Parathyroid adenoma (tissue), 2 donors: ENCODE measurements at regions not wholly inside any gene's neighbourhood (a gene's known extent, or its start where the extent isn't known, plus 50 kb on each side); places are given as distances from the start of the nearest gene placed in this dataset.
"Not testable (repeated sequence)": the region's sequence is repeated elsewhere in the genome, so short reads cannot be mapped to it uniquely, and the experiment has no call there.

Experiments
- H2AFZ ChIP-seq: fragments of 300-600 bp; sonication (generic); one replicate; pipeline ENCODE4 v1.7.0; 2017; ENCODE audit warnings: antibody characterized with exemption, mild to moderate bottlenecking
- H3K27ac ChIP-seq: fragments of 300-600 bp; sonication (generic); one replicate; pipeline ENCODE4 v1.7.0; 2017
- H3K27me3 ChIP-seq: fragments of 300-600 bp; sonication (generic); one replicate; pipeline ENCODE4 v1.7.0; 2017; ENCODE audit warnings: low read length; ENCODE audit not compliant: control insufficient read depth, insufficient read depth
- H3K36me3 ChIP-seq: fragments of 300-600 bp; sonication (generic); one replicate; pipeline ENCODE4 v1.7.0; 2017; ENCODE audit warnings: low read length; ENCODE audit not compliant: control insufficient read depth, insufficient read depth
- H3K4me1 ChIP-seq: fragments of 300-600 bp; sonication (generic); one replicate; pipeline ENCODE4 v1.7.0; 2017; ENCODE audit warnings: control low read depth
- H3K4me2 ChIP-seq: fragments of 300-600 bp; sonication (generic); one replicate; pipeline ENCODE4 v1.7.0; 2017; ENCODE audit warnings: low read length
- H3K4me3 ChIP-seq: fragments of 300-600 bp; sonication (generic); one replicate; pipeline ENCODE4 v1.7.0; 2017; ENCODE audit warnings: low read depth, low read length
- H3K79me2 ChIP-seq: fragments of 300-600 bp; sonication (generic); one replicate; pipeline ENCODE4 v1.7.0; 2017; ENCODE audit warnings: control low read depth
- H3K9ac ChIP-seq: fragments of 300-600 bp; sonication (generic); one replicate; pipeline ENCODE4 v1.7.0; 2017; ENCODE audit warnings: mild to moderate bottlenecking
- H3K9me3 ChIP-seq: fragments of 300-600 bp; sonication (generic); one replicate; pipeline ENCODE4 v1.7.0; 2017; ENCODE audit warnings: low read length; ENCODE audit not compliant: control insufficient read depth
- TF ChIP-seq, protein P1 (sequence below): fragments of 300-600 bp; sonication (generic); IDR thresholded peaks from one replicate; pipeline ENCODE4 v1.7.0; 2017; ENCODE audit warnings: antibody characterized with exemption, mild to moderate bottlenecking
- donor health status: primary hyperparathyroidism.

GRCh38 chr7:46054915-46055314, 133.8 kb upstream of the IGFBP3 start:
- Histone ChIP-seq H3K27ac (no peak overlapping the region), H3K4me3 (no peak overlapping the region)

GRCh38 chr7:46054272-46054671, 133.2 kb upstream of the IGFBP3 start:
- H3K4me2 ChIP-seq = no peak overlapping the region
- H2AFZ ChIP-seq = no peak overlapping the region
- no peak overlapping the region for H3K9ac ChIP-seq
- no peak overlapping the region for H3K4me3 ChIP-seq
- H3K27ac ChIP-seq = no peak overlapping the region
- TF ChIP-seq, protein P1, sequence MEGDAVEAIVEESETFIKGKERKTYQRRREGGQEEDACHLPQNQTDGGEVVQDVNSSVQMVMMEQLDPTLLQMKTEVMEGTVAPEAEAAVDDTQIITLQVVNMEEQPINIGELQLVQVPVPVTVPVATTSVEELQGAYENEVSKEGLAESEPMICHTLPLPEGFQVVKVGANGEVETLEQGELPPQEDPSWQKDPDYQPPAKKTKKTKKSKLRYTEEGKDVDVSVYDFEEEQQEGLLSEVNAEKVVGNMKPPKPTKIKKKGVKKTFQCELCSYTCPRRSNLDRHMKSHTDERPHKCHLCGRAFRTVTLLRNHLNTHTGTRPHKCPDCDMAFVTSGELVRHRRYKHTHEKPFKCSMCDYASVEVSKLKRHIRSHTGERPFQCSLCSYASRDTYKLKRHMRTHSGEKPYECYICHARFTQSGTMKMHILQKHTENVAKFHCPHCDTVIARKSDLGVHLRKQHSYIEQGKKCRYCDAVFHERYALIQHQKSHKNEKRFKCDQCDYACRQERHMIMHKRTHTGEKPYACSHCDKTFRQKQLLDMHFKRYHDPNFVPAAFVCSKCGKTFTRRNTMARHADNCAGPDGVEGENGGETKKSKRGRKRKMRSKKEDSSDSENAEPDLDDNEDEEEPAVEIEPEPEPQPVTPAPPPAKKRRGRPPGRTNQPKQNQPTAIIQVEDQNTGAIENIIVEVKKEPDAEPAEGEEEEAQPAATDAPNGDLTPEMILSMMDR = no peak
- H3K27me3 ChIP-seq = no peaks in the 10 kb centered on the region
- H3K36me3 ChIP-seq = no peaks in the 10 kb centered on the region
- no peaks in the 10 kb centered on the region for H3K79me2 ChIP-seq
- no peaks in the 10 kb centered on the region for H3K4me1 ChIP-seq
- H3K9me3 ChIP-seq = no peaks in the 10 kb centered on the region

More at GRCh38 chr7:46054915-46055314, 133.8 kb upstream of the IGFBP3 start:
- H3K9me3 ChIP-seq = no peaks in the 10 kb centered on the region
- no peak overlapping the region for H3K4me2 ChIP-seq
- TF ChIP-seq, protein P1 = no peak
- H3K4me1 ChIP-seq = no peaks in the 10 kb centered on the region
- no peaks in the 10 kb centered on the region for H3K36me3 ChIP-seq
- no peaks in the 10 kb centered on the region for H3K27me3 ChIP-seq
- H2AFZ ChIP-seq = no peak overlapping the region
- no peaks in the 10 kb centered on the region for H3K79me2 ChIP-seq
- H3K9ac ChIP-seq = no peak overlapping the region

DNA sequence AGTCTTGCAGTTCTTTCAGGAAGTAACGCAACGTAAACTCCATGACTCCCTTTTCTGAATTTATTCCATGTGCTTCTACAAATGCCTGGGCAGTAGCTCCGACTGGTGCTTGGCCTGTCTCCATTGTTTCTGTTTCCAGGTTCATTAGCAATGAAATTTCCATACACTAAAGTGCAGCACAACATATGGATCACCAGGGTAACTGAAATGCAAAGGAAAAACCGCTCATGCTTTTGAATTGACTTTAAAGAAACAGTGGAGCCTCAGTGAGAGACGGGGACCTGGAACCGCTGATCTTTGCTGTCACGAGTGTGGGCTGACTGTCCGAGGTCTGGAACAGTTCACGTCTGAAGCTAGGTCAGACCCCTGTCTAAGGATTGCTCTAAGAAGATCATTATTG, 126.5 kb upstream of the IGFBP3 start:
- H3K27ac ChIP-seq = no peak overlapping the region
- H3K79me2 ChIP-seq = no peaks in the 10 kb centered on the region
- H3K27me3 ChIP-seq = no peaks in the 10 kb centered on the region
- no peaks in the 10 kb centered on the region for H3K9me3 ChIP-seq
- no peak overlapping the region for H3K4me2 ChIP-seq
- TF ChIP-seq, protein P1 = no peak
- H2AFZ ChIP-seq = no peak overlapping the region
- H3K36me3 ChIP-seq = no peaks in the 10 kb centered on the region
- H3K4me3 ChIP-seq = no peak overlapping the region
- H3K9ac ChIP-seq = no peak overlapping the region
- no peaks in the 10 kb centered on the region for H3K4me1 ChIP-seq

GRCh38 chr7:46043338-46043737, 122.3 kb upstream of the IGFBP3 start:
- H2AFZ ChIP-seq, H3K4me2 ChIP-seq, H3K4me1 ChIP-seq, H3K27me3 ChIP-seq, H3K9me3 ChIP-seq, H3K27ac ChIP-seq, H3K9ac ChIP-seq, H3K79me2 ChIP-seq, H3K4me3 ChIP-seq, H3K36me3 ChIP-seq: not testable (repeated sequence)

DNA sequence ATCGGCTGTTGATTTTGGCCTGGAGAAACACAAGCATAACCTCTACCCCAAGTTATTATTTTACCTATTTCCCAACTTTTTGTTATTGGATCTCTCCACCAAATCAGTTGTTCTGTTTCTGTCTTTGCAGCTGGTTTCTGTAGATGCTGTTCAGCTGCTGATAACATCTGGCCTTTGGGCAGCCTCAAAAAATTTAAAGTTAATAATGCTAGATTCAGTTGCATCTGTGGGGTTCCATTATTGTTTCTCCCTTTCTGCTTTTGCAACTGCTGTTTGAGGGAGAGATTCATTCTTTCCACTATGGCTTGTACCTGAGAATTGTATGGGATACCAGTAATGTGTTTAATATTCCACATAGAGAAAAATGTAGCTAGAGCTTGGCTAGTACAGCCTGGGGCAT, 118.7 kb upstream of the IGFBP3 start:
- not testable (repeated sequence) for H3K36me3 ChIP-seq, H3K27ac ChIP-seq

GRCh38 chr7:46035166-46035565, 114.1 kb upstream of the IGFBP3 start:
- H3K9ac ChIP-seq = no peak overlapping the region
- H2AFZ ChIP-seq = no peak overlapping the region
- H3K4me2 ChIP-seq = no peak overlapping the region
- no peak overlapping the region for H3K27ac ChIP-seq
- no peaks in the 10 kb centered on the region for H3K4me1 ChIP-seq
- TF ChIP-seq, protein P1 = no peak
- H3K79me2 ChIP-seq = no peaks in the 10 kb centered on the region
- H3K36me3 ChIP-seq = no peaks in the 10 kb centered on the region
- H3K9me3 ChIP-seq = no peaks in the 10 kb centered on the region
- no peak overlapping the region for H3K4me3 ChIP-seq
- H3K27me3 ChIP-seq = no peaks in the 10 kb centered on the region

More for the DNA sequence above, 118.7 kb upstream of the IGFBP3 start:
- H3K4me1 ChIP-seq, H3K4me3 ChIP-seq, H3K27me3 ChIP-seq, H3K79me2 ChIP-seq, H2AFZ ChIP-seq, H3K9me3 ChIP-seq, H3K4me2 ChIP-seq, H3K9ac ChIP-seq: not testable (repeated sequence)
